DND-41 (cell line): ENCODE measurements at regions not wholly inside any gene's neighbourhood (a gene's known extent, or its start where the extent isn't known, plus 50 kb on each side); places are given as distances from the start of the nearest gene placed in this dataset.

Experiments used
- CTCF ChIP-seq: IDR thresholded peaks from 2 replicates; pipeline ENCODE4 v1.5.1; 2012; ENCODE audit warnings: borderline replicate concordance, low read length, moderate library complexity, mild to moderate bottlenecking; ENCODE audit not compliant: poor library complexity, severe bottlenecking; ENCODE audit errors: extremely low read depth
- EZH2 ChIP-seq: IDR thresholded peaks from 3 replicates; pipeline ENCODE4 v1.6.1; 2012; ENCODE audit warnings: borderline replicate concordance, low read depth, mild to moderate bottlenecking, moderate library complexity, low read length, inconsistent platforms; ENCODE audit not compliant: severe bottlenecking

DNA sequence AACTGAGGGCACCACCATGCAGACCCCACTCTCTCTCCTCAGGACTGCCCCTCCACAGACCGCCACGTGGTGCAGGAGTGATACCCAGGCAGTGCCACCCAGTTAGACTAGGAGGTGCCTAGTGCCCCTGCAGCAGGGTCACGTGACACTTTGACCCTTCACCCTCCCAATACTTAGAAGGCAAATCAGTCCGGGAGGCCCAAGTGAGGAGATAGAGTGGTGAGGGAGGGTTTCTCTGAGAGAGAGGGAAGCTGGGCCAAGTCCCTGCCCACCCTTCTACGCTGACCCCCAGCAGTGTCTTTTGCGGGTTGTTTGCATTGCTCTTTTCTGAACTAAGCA, 84.6 kb downstream of the BUD13 start:
- TF ChIP-seq CTCF = no peak
- TF ChIP-seq EZH2 = no peak
